HepG2 (cell line): ENCODE measurements at regions not wholly inside any gene's neighbourhood (a gene's known extent, or its start where the extent isn't known, plus 50 kb on each side); places are given as distances from the start of the nearest gene placed in this dataset.

Experiments used
- ATAC-seq: fragments of 200-7000 bp; cut with Tn5 transposase; 3 replicates; pipeline ENCODE4 v1.9.1; 2020; ENCODE audit warnings: mild to moderate bottlenecking, moderate library complexity
- BruUV-seq: library from RNA; stranded (reverse); fragments of 400-500 nt; replicated peaks from 2 replicates; lab custom pipeline; 2021; lab: Mats Ljungman, UMichigan
- CTCF ChIA-PET: fragments of 300-600 bp; formaldehyde crosslinking; extraction: SDS; loops from one replicate; lab custom pipeline; 2021; ENCODE audit warnings: low total read pairs, inconsistent platforms, low intra/inter-chr PET ratio; lab: Yijun Ruan, JAX
- POLR2A ChIA-PET: fragments of 350-600 bp; sonication (Branson Sonifier 250); formaldehyde crosslinking; loops from one replicate; lab custom pipeline; 2020; ENCODE audit warnings: antibody characterized with exemption, inconsistent platforms; lab: Yijun Ruan, JAX
- DNase-seq: peaks from one replicate; pipeline ENCODE4 v3.0.0-alpha.2; 2015; ENCODE audit warnings: low spot score
- FAIRE-seq: peaks from 3 replicates; lab custom pipeline; 2011; peaks lifted over from hg19 to GRCh38; lab: Jason Lieb, UNC
- H2AFZ ChIP-seq: one replicate; pipeline ENCODE4 v1.6.1; 2011; ENCODE audit warnings: low read length, inconsistent platforms
- H3K27ac ChIP-seq: fragments of 300-600 bp; 3 replicates; pipeline ENCODE4 v1.8.0; 2011; ENCODE audit warnings: mixed run types, mild to moderate bottlenecking, mixed read lengths, low read length, inconsistent platforms; ENCODE audit not compliant: insufficient read depth; ENCODE audit errors: extremely low read length
- H3K27me3 ChIP-seq, 2 experiments: fragments of 200-600 bp in 1 of 2; 2 replicates in 1 of 2; 3 replicates in 1 of 2; pipeline versions ENCODE4 v1.6.0 to v1.8.0; 2011; ENCODE audit warnings: low read length in 2 of 2, mild to moderate bottlenecking in 2 of 2, moderate library complexity in 2 of 2, inconsistent platforms in 1 of 2; ENCODE audit not compliant: insufficient read depth in 2 of 2, control insufficient read depth in 1 of 2
- H3K36me3 ChIP-seq, 2 experiments: fragments of 200-600 bp in 1 of 2; replicated peaks in 1 of 2; 2 replicates in 1 of 2; 3 replicates in 1 of 2; pipeline versions ENCODE4 v1.5.1 to v1.8.0; 2011; ENCODE audit warnings: low read length in 2 of 2, inconsistent platforms in 1 of 2; ENCODE audit not compliant: insufficient read depth in 2 of 2, control insufficient read depth in 1 of 2
- H3K4me1 ChIP-seq: 2 replicates; pipeline ENCODE4 v1.5.1; 2012; ENCODE audit warnings: low read length, inconsistent platforms; ENCODE audit not compliant: insufficient read depth
- H3K4me2 ChIP-seq: 2 replicates; pipeline ENCODE4 v1.6.0; 2011; ENCODE audit warnings: low read depth, low read length, inconsistent platforms
- H3K4me3 ChIP-seq, 3 experiments: fragments of 200-600 bp in 1 of 3; sonication (generic), shearing (Covaris generic) in 1 of 3; replicated peaks in 1 of 3; 2 replicates each; pipeline ENCODE4 v1.5.1; 2011 to 2016; ENCODE audit warnings: low read length in 3 of 3, inconsistent platforms in 2 of 3, low read depth in 2 of 3, mild to moderate bottlenecking in 2 of 3, control low read depth in 1 of 3, mixed read lengths in 1 of 3; ENCODE audit not compliant: insufficient read depth in 1 of 3
- H3K79me2 ChIP-seq: one replicate; pipeline ENCODE4 v1.6.1; 2011; ENCODE audit warnings: low read length, inconsistent platforms; ENCODE audit not compliant: insufficient read depth
- H3K9ac ChIP-seq: 2 replicates; pipeline ENCODE4 v1.6.0; 2011; ENCODE audit warnings: mild to moderate bottlenecking, low read depth, low read length, inconsistent platforms; ENCODE audit not compliant: insufficient read depth
- H3K9me3 ChIP-seq: 2 replicates; pipeline ENCODE4 v1.5.1; 2012; ENCODE audit warnings: mild to moderate bottlenecking, low read length
- H4K20me1 ChIP-seq: 2 replicates; pipeline ENCODE4 v1.6.0; 2011; ENCODE audit warnings: inconsistent platforms, mild to moderate bottlenecking, low read length, moderate library complexity; ENCODE audit not compliant: insufficient read depth
- BCL3 ChIP-seq: sonication (generic); formaldehyde crosslinking; IDR thresholded peaks from 2 replicates; pipeline ENCODE4 v1.5.1; 2020; ENCODE audit warnings: mild to moderate bottlenecking, missing genetic modification reagents, moderate library complexity
- EED ChIP-seq: sonication (generic); formaldehyde crosslinking; IDR thresholded peaks from 2 replicates; pipeline ENCODE4 v1.5.0; 2020; ENCODE audit warnings: mild to moderate bottlenecking, missing genetic modification reagents
- GATAD1 ChIP-seq: IDR thresholded peaks from 2 replicates; pipeline ENCODE4 v1.6.1; 2016; ENCODE audit warnings: missing genetic modification reagents, missing compliant biosample characterization
- POLR2G ChIP-seq: fragments of 200-400 bp; formaldehyde crosslinking; IDR thresholded peaks from 2 replicates; pipeline ENCODE4 v1.6.1; 2018; ENCODE audit warnings: mild to moderate bottlenecking, low read depth, low read length, moderate library complexity
- RFX3 ChIP-seq: IDR thresholded peaks from 2 replicates; pipeline ENCODE4 v1.6.1; 2016; ENCODE audit warnings: missing biosample characterization, missing genetic modification reagents
- RFXANK ChIP-seq: IDR thresholded peaks from 2 replicates; pipeline ENCODE4 v1.6.1; 2016
- RNF2 ChIP-seq: fragments of 450-650 bp; conservative IDR thresholded peaks from 2 replicates; pipeline ENCODE4 v1.6.1; 2016; ENCODE audit warnings: low read depth
- STAG1 ChIP-seq: sonication (generic); formaldehyde crosslinking; IDR thresholded peaks from 2 replicates; pipeline ENCODE4 v1.4.0; 2020; ENCODE audit warnings: missing genetic modification reagents
- THYN1 ChIP-seq: sonication (generic); formaldehyde crosslinking; IDR thresholded peaks from 2 replicates; pipeline ENCODE4 v1.8.1; 2023; ENCODE audit warnings: low read depth, mild to moderate bottlenecking, moderate library complexity, missing genetic modification reagents, borderline replicate concordance
- TRIM22 ChIP-seq: fragments of 450-650 bp; IDR thresholded peaks from 2 replicates; pipeline ENCODE4 v1.6.1; 2017
- ZNF230 ChIP-seq: sonication (generic); formaldehyde crosslinking; IDR thresholded peaks from 2 replicates; pipeline ENCODE4 v1.4.0; 2020; ENCODE audit warnings: mild to moderate bottlenecking, missing genetic modification reagents
- ZNF30 ChIP-seq: sonication (generic); formaldehyde crosslinking; IDR thresholded peaks from 2 replicates; pipeline ENCODE4 v1.5.0; 2020; ENCODE audit warnings: mild to moderate bottlenecking, missing genetic modification reagents
- ZNF383 ChIP-seq: sonication (generic); formaldehyde crosslinking; IDR thresholded peaks from 2 replicates; pipeline ENCODE4 v1.4.0; 2020; ENCODE audit warnings: missing genetic modification reagents, mild to moderate bottlenecking, borderline replicate concordance
- ZNF777 ChIP-seq: sonication (generic); formaldehyde crosslinking; IDR thresholded peaks from 2 replicates; pipeline ENCODE4 v1.4.0; 2020; ENCODE audit warnings: missing genetic modification reagents
- ZNF781 ChIP-seq: sonication (generic); formaldehyde crosslinking; IDR thresholded peaks from 2 replicates; pipeline ENCODE4 v1.5.1; 2020; ENCODE audit warnings: borderline replicate concordance, mild to moderate bottlenecking, missing genetic modification reagents; ENCODE audit errors: not compliant biosample characterization
- WGBS: methylation state at CpG from one replicate; pipeline ENCODE4 v1.1.6; 2017; ENCODE audit warnings: low lambda C conversion rate; 5-methylcytosine and 5-hydroxymethylcytosine counted together
- in situ Hi-C: cut with HindIII; loops from 2 replicates; pipeline ENCODE4 v1.10.0; 2017; ENCODE audit warnings: low pct_unique_long_range_greater_than_20kb; ENCODE audit not compliant: extremely low pct_ligation_motif_present
- intact Hi-C: fragments of 100-400 bp; cut with micrococcal nuclease; formaldehyde crosslinking; loops from one replicate; pipeline ENCODE4 v1.10.0; 2022; ENCODE audit not compliant: unreplicated experiment

GRCh38 chr9:92191801-92192200 is 76.6 kb upstream of the SPTLC1 start:
- POLR2A ChIA-PET = no interaction called here

More at GRCh38 chr9:92191801-92192200, 76.6 kb upstream of the SPTLC1 start:
- CTCF ChIA-PET = no interaction called here
- in situ Hi-C loops (no loop called here), intact Hi-C loops (no loop called here)
- Histone ChIP-seq H2AFZ (no peak overlapping the region), H3K27ac (no peak overlapping the region), H3K4me3 (no peak overlapping the region), H3K4me2 (no peak overlapping the region), H3K4me1 (peaks cover 42% of the 10 kb centered on the region), H3K9ac (no peak overlapping the region), H4K20me1 (no peaks in the 10 kb centered on the region), H3K27me3 (no peaks in the 10 kb centered on the region; a peak in 2 of 5 replicates), H3K36me3 (no peaks in the 10 kb centered on the region), H3K79me2 (no peaks in the 10 kb centered on the region), H3K9me3 (no peaks in the 10 kb centered on the region)
- ATAC-seq = no peak
- no TSS peak for BruUV-seq
- 70% methylated on average over 6 of the region's 6 CpGs for WGBS
- FAIRE-seq = no peak
- no peak for DNase-seq
- TF ChIP-seq ZNF383 (CRISPR knock-in tag) (no peak), EED (CRISPR knock-in tag) (no peak), ZNF30 (CRISPR knock-in tag) (no peak), RFXANK (no peak), TRIM22 (no peak), RFX3 (CRISPR knock-in tag) (no peak), ZNF777 (no peak), GATAD1 (CRISPR knock-in tag) (no peak), THYN1 (CRISPR knock-in tag) (no peak), RNF2 (no peak), POLR2G (no peak), STAG1 (no peak), ZNF781 (CRISPR knock-in tag) (no peak), BCL3 (no peak), ZNF230 (CRISPR knock-in tag) (no peak)
